ENCODE measurements at regions not wholly inside any gene's neighbourhood (a gene's known extent, or its start where the extent isn't known, plus 50 kb on each side); places are given as distances from the start of the nearest gene placed in this dataset.

GRCh38 chr9:2263665-2264064, 248.5 kb downstream of the SMARCA2 start:
- Histone ChIP-seq H3K27ac (ENCODE audit: low read length) (no peak overlapping the region), H3K27me3 (ENCODE audit: control insufficient read depth, insufficient read depth, low read length) (no peaks in the 10 kb centered on the region), H3K36me3 (ENCODE audit: control insufficient read depth, insufficient read depth, low read length) (no peaks in the 10 kb centered on the region), H3K9me3 (ENCODE audit: control insufficient read depth, insufficient read depth, low read depth, low read length) (no peaks in the 10 kb centered on the region), H3K4me3 (ENCODE audit: low read depth in 2 of 2, low read length in 2 of 2) (no peak overlapping the region), H3K4me1 (ENCODE audit: control insufficient read depth, insufficient read depth, low read length) (no peaks in the 10 kb centered on the region)
- DNase-seq (ENCODE audit: low read depth, low spot score) (no peak), ATAC-seq (no peak)
- ChIA-PET POLR2A (no interaction called here), CTCF (no interaction called here)
- intact Hi-C loops (cut with micrococcal nuclease; ENCODE audit: unreplicated experiment) (no loop called here), in situ Hi-C loops (cut with HindIII; ENCODE audit: low pct_unique_long_range_greater_than_20kb, low sequenced_read_pairs) (no loop called here)
- no TSS peak for BruUV-seq (replicated peaks)
- TF ChIP-seq SIN3A (IDR thresholded peaks at IDR 0.05; ENCODE audit: borderline replicate concordance, insufficient read depth, low read depth, low read length) (no peak), TCF7L2 (IDR thresholded peaks at IDR 0.05; ENCODE audit: low read depth, low read length) (no peak), CTCF (IDR thresholded peaks at IDR 0.05) (no peak), POLR2AphosphoS5 (IDR thresholded peaks at IDR 0.05; ENCODE audit: low read depth, low read length) (no peak), REST (IDR thresholded peaks at IDR 0.05; ENCODE audit: insufficient read depth in 1 of 2, low read depth in 2 of 2, low read length in 1 of 2) (no peak)

- ATAC-seq (no peak), DNase-seq (ENCODE audit: low read depth, low spot score) (no peak)
- POLR2A ChIA-PET = no interaction called here
- intact Hi-C loops (cut with micrococcal nuclease; ENCODE audit: unreplicated experiment) = no loop called here
- no peaks in the 10 kb centered on the region for H3K36me3 ChIP-seq (ENCODE audit: control insufficient read depth, insufficient read depth, low read length)
- H3K27me3 ChIP-seq (ENCODE audit: control insufficient read depth, insufficient read depth, low read length) = no peaks in the 10 kb centered on the region
- TF ChIP-seq CTCF (IDR thresholded peaks at IDR 0.05) = no peak
- TF ChIP-seq TCF7L2 (IDR thresholded peaks at IDR 0.05; ENCODE audit: low read depth, low read length) = no peak
- no peak for TF ChIP-seq REST (IDR thresholded peaks at IDR 0.05; ENCODE audit: insufficient read depth in 1 of 2, low read depth in 2 of 2, low read length in 1 of 2)
- no peak for TF ChIP-seq SIN3A (IDR thresholded peaks at IDR 0.05; ENCODE audit: borderline replicate concordance, insufficient read depth, low read depth, low read length)
- TF ChIP-seq POLR2AphosphoS5 (IDR thresholded peaks at IDR 0.05; ENCODE audit: low read depth, low read length) = no peak
- H3K4me3 ChIP-seq (ENCODE audit: low read depth in 2 of 2, low read length in 2 of 2) = no peak overlapping the region
- no peaks in the 10 kb centered on the region for H3K9me3 ChIP-seq (ENCODE audit: control insufficient read depth, insufficient read depth, low read depth, low read length)
- CTCF ChIA-PET = no interaction called here
- no TSS peak for BruUV-seq (replicated peaks)
- in situ Hi-C loops (cut with HindIII; ENCODE audit: low pct_unique_long_range_greater_than_20kb, low sequenced_read_pairs) = no loop called here
- H3K4me1 ChIP-seq (ENCODE audit: control insufficient read depth, insufficient read depth, low read length) = no peaks in the 10 kb centered on the region
- H3K27ac ChIP-seq (ENCODE audit: low read length) = no peak overlapping the region
Measured at GRCh38 chr9:2264081-2264480, 248.9 kb downstream of the SMARCA2 start.

Data from Panc1 (cell line).